Activated CD8-positive, alpha-beta T cell treated with anti-CD3 and anti-CD28 coated beads, Interleukin-2, amount 10 ng/mL, durations not matched to agents 7 days and 5 days (primary cell): ENCODE measurements at regions not wholly inside any gene's neighbourhood (a gene's known extent, or its start where the extent isn't known, plus 50 kb on each side); places are given as distances from the start of the nearest gene placed in this dataset.

Experiments used
- ATAC-seq: fragments of 150-1000 bp; cut with Tn5 transposase; one replicate; pipeline ENCODE4 v1.10.0; 2021; ENCODE audit warnings: moderate library complexity
- CTCF ChIA-PET: fragments of 350-600 bp; sonication (Branson Sonifier 250); formaldehyde crosslinking; loops from one replicate; lab custom pipeline; 2021; ENCODE audit warnings: antibody characterized with exemption; lab: Charles Lee
- POLR2A ChIA-PET: fragments of 350-600 bp; sonication (Branson Sonifier 250); formaldehyde crosslinking; loops from one replicate; lab custom pipeline; 2021; ENCODE audit warnings: antibody characterized with exemption; lab: Charles Lee
- DNase-seq: peaks from one replicate; pipeline ENCODE4 v3.0.0-alpha.2; 2020
- H3K27ac Mint-ChIP-seq: one replicate; pipeline ENCODE4 v1.8.0; 2021; ENCODE audit warnings: mild to moderate bottlenecking, mixed read lengths
- H3K27me3 Mint-ChIP-seq: one replicate; pipeline ENCODE4 v1.8.0; 2021; ENCODE audit warnings: low read depth, mixed read lengths
- H3K36me3 Mint-ChIP-seq: one replicate; pipeline ENCODE4 v1.8.0; 2021; ENCODE audit warnings: low read depth, mixed read lengths
- H3K4me1 Mint-ChIP-seq: one replicate; pipeline ENCODE4 v1.8.0; 2021; ENCODE audit warnings: low read depth, mixed read lengths
- H3K4me3 Mint-ChIP-seq: one replicate; pipeline ENCODE4 v1.8.0; 2021; ENCODE audit warnings: mild to moderate bottlenecking, mixed read lengths
- H3K9me3 Mint-ChIP-seq: one replicate; pipeline ENCODE4 v1.8.0; 2022; ENCODE audit warnings: mixed read lengths; ENCODE audit not compliant: insufficient read depth

- ChIA-PET CTCF (no interaction called here), POLR2A (no interaction called here)
- no peak for DNase-seq
- no peaks in the 10 kb centered on the region for H3K9me3 Mint-ChIP-seq
- H3K27me3 Mint-ChIP-seq, result peaks cover 19% of the 10 kb centered on the region
- no peak for ATAC-seq
- H3K27ac Mint-ChIP-seq, result no peak overlapping the region
- no peaks in the 10 kb centered on the region for H3K4me1 Mint-ChIP-seq
- no peak overlapping the region for H3K4me3 Mint-ChIP-seq
- H3K36me3 Mint-ChIP-seq, result no peaks in the 10 kb centered on the region
Measured at GRCh38 chr9:88725300-88726019, 190.5 kb downstream of the NXNL2 start.

GRCh38 chr9:88726803-88727202, 191.8 kb downstream of the NXNL2 start:
- H3K27ac Mint-ChIP-seq, result no peak overlapping the region
- ATAC-seq (no peak), DNase-seq (no peak)
- no peak overlapping the region for H3K4me3 Mint-ChIP-seq
- no peaks in the 10 kb centered on the region for H3K4me1 Mint-ChIP-seq
- POLR2A ChIA-PET, result no interaction called here
- no peaks in the 10 kb centered on the region for H3K9me3 Mint-ChIP-seq
- H3K27me3 Mint-ChIP-seq, result peaks cover 19% of the 10 kb centered on the region
- CTCF ChIA-PET, result no interaction called here
- H3K36me3 Mint-ChIP-seq, result no peaks in the 10 kb centered on the region

- Mint-ChIP-seq H3K4me1 (no peaks in the 10 kb centered on the region), H3K27me3 (peaks cover 13% of the 10 kb centered on the region), H3K36me3 (no peaks in the 10 kb centered on the region), H3K27ac (no peak overlapping the region), H3K9me3 (no peaks in the 10 kb centered on the region), H3K4me3 (no peak overlapping the region)
- ChIA-PET POLR2A (no interaction called here), CTCF (no interaction called here)
- ATAC-seq (no peak), DNase-seq (no peak)
Measured at GRCh38 chr9:88730780-88731179, 195.8 kb downstream of the NXNL2 start.

- POLR2A ChIA-PET, result no interaction called here
- H3K27ac Mint-ChIP-seq, result no peak overlapping the region
Measured at GRCh38 chr9:88732128-88732527, 197.2 kb downstream of the NXNL2 start.

GRCh38 chr9:88733651-88734421, 198.9 kb downstream of the NXNL2 start:
- H3K36me3 Mint-ChIP-seq, result no peaks in the 10 kb centered on the region
- H3K9me3 Mint-ChIP-seq, result no peaks in the 10 kb centered on the region
- H3K27me3 Mint-ChIP-seq, result peaks cover 9% of the 10 kb centered on the region
- no peak overlapping the region for H3K4me3 Mint-ChIP-seq
- H3K27ac Mint-ChIP-seq, result no peak overlapping the region
- DNase-seq, result no peak
- ChIA-PET CTCF (no interaction called here), POLR2A (no interaction called here)
- no peak for ATAC-seq
- H3K4me1 Mint-ChIP-seq, result no peaks in the 10 kb centered on the region

More at GRCh38 chr9:88732128-88732527, 197.2 kb downstream of the NXNL2 start:
- H3K4me3 Mint-ChIP-seq, result no peak overlapping the region
- H3K4me1 Mint-ChIP-seq, result no peaks in the 10 kb centered on the region
- DNase-seq, result no peak
- no peak for ATAC-seq
- no peaks in the 10 kb centered on the region for H3K36me3 Mint-ChIP-seq
- CTCF ChIA-PET, result no interaction called here
- H3K9me3 Mint-ChIP-seq, result no peaks in the 10 kb centered on the region
- H3K27me3 Mint-ChIP-seq, result peaks cover 9% of the 10 kb centered on the region

GRCh38 chr9:88734527-88734926, 199.5 kb downstream of the NXNL2 start:
- Mint-ChIP-seq H3K27ac (no peak overlapping the region), H3K9me3 (no peaks in the 10 kb centered on the region), H3K36me3 (no peaks in the 10 kb centered on the region), H3K4me1 (no peaks in the 10 kb centered on the region), H3K4me3 (no peak overlapping the region), H3K27me3 (peaks cover 9% of the 10 kb centered on the region)
- POLR2A ChIA-PET, result no interaction called here
- no peak for DNase-seq
- CTCF ChIA-PET, result no interaction called here
- no peak for ATAC-seq

GRCh38 chr9:88736136-88736637, 201.2 kb downstream of the NXNL2 start:
- CTCF ChIA-PET, result no interaction called here
- POLR2A ChIA-PET, result no interaction called here
- H3K27me3 Mint-ChIP-seq, result peaks cover 9% of the 10 kb centered on the region

GRCh38 chr9:88737031-88737430, 202.1 kb downstream of the NXNL2 start:
- Mint-ChIP-seq H3K27ac (no peak overlapping the region), H3K4me1 (no peaks in the 10 kb centered on the region), H3K27me3 (peaks cover 8% of the 10 kb centered on the region), H3K9me3 (no peaks in the 10 kb centered on the region), H3K4me3 (no peak overlapping the region), H3K36me3 (no peaks in the 10 kb centered on the region)
- ChIA-PET CTCF (no interaction called here), POLR2A (no interaction called here)
- DNase-seq (no peak), ATAC-seq (no peak)

More at GRCh38 chr9:88736136-88736637, 201.2 kb downstream of the NXNL2 start:
- H3K4me3 Mint-ChIP-seq, result no peak overlapping the region
- no peaks in the 10 kb centered on the region for H3K9me3 Mint-ChIP-seq
- H3K36me3 Mint-ChIP-seq, result no peaks in the 10 kb centered on the region
- no peak overlapping the region for H3K27ac Mint-ChIP-seq
- no peak for ATAC-seq
- H3K4me1 Mint-ChIP-seq, result no peaks in the 10 kb centered on the region
- DNase-seq, result no peak

- Mint-ChIP-seq H3K27me3 (peaks cover 7% of the 10 kb centered on the region), H3K27ac (no peak overlapping the region), H3K9me3 (no peaks in the 10 kb centered on the region), H3K4me3 (no peak overlapping the region), H3K4me1 (no peaks in the 10 kb centered on the region), H3K36me3 (no peaks in the 10 kb centered on the region)
- CTCF ChIA-PET, result no interaction called here
- ATAC-seq (no peak), DNase-seq (no peak)
- POLR2A ChIA-PET, result no interaction called here
Measured at GRCh38 chr9:88737876-88738275, 202.9 kb downstream of the NXNL2 start.

- H3K4me3 Mint-ChIP-seq, result no peak overlapping the region
- no peaks in the 10 kb centered on the region for H3K36me3 Mint-ChIP-seq
- H3K9me3 Mint-ChIP-seq, result no peaks in the 10 kb centered on the region
- POLR2A ChIA-PET, result no interaction called here
- CTCF ChIA-PET, result no interaction called here
- ATAC-seq, result no peak
- H3K4me1 Mint-ChIP-seq, result no peaks in the 10 kb centered on the region
- peaks cover 7% of the 10 kb centered on the region for H3K27me3 Mint-ChIP-seq
- DNase-seq, result no peak
- H3K27ac Mint-ChIP-seq, result no peak overlapping the region
Measured at GRCh38 chr9:88738709-88739108, 203.7 kb downstream of the NXNL2 start.

GRCh38 chr9:88739373-88739772, 204.4 kb downstream of the NXNL2 start:
- CTCF ChIA-PET, result interaction anchor here (0.7 kb wide), 1 partner anchor 146 kb away, joined by 3 read pairs; no protein-coding TSS in a partner anchor
- Mint-ChIP-seq H3K9me3 (no peaks in the 10 kb centered on the region), H3K27me3 (peaks cover 7% of the 10 kb centered on the region), H3K36me3 (no peaks in the 10 kb centered on the region), H3K27ac (no peak overlapping the region), H3K4me1 (no peaks in the 10 kb centered on the region), H3K4me3 (no peak overlapping the region)
- no peak for ATAC-seq
- no peak for DNase-seq
- POLR2A ChIA-PET, result no interaction called here

GRCh38 chr9:88740844-88741243, 205.9 kb downstream of the NXNL2 start:
- H3K27ac Mint-ChIP-seq, result no peak overlapping the region
- no peaks in the 10 kb centered on the region for H3K36me3 Mint-ChIP-seq
- no peak for DNase-seq
- ATAC-seq, result no peak
- no peaks in the 10 kb centered on the region for H3K9me3 Mint-ChIP-seq
- no peaks in the 10 kb centered on the region for H3K27me3 Mint-ChIP-seq
- POLR2A ChIA-PET, result no interaction called here
- CTCF ChIA-PET, result no interaction called here
- no peaks in the 10 kb centered on the region for H3K4me1 Mint-ChIP-seq
- no peak overlapping the region for H3K4me3 Mint-ChIP-seq
